GM12892 (cell line): ENCODE measurements at regions not wholly inside any gene's neighbourhood (a gene's known extent, or its start where the extent isn't known, plus 50 kb on each side); places are given as distances from the start of the nearest gene placed in this dataset.

Source experiments
- POLR2A ChIP-seq: IDR thresholded peaks from 2 replicates; pipeline ENCODE4 v1.6.1; 2011; ENCODE audit warnings: low read depth, low read length, control low read depth
- TAF1 ChIP-seq: IDR thresholded peaks from 2 replicates; pipeline ENCODE4 v1.6.1; 2011; ENCODE audit warnings: low read depth, mild to moderate bottlenecking, control low read depth, low read length, borderline replicate concordance

DNA sequence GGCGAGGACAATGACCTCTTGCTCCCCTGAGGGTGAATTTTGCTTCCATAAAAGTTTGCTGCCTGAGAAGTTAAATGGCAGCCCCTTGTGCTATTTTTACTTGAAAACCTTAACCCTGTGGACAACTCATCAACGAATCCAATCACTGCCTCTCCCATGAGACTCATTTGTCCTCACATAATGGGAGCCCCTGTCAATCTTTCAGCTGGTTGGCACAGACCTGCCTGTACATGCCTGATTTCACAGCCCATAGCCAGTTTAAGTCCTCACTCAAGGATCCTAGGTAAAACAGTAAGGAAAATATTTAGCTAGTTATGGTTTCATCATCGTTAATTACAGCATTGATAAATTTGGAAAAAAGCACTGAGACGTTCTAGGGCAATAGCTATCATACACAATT is 207.4 kb downstream of the NHLRC3 start:
- no peak for TF ChIP-seq POLR2A
- TF ChIP-seq TAF1: no peak
